ENCODE measurements at regions not wholly inside any gene's neighbourhood (a gene's known extent, or its start where the extent isn't known, plus 50 kb on each side); places are given as distances from the start of the nearest gene placed in this dataset.

DNA sequence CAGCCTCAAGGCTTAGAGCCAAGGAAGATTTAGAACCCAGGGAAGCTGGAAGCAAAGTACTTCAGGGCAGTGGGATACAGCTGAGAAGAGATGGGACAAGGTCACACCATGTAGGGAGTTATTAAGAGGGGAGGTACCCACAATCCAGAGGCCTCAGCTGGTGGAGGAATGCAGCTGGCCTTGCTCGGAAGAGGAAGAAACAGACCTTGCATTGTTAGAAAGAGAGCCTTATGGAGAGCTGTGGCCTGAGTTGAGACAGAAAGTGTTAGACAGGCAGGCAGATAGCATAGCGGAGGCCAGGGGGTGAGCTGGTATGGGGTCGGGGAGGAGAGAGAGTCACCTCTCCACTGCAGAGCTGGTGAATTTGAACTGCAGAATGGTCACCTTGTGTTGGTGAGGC is 173.1 kb downstream of the JCAD start:
- no peak for TF ChIP-seq POLR2A (IDR thresholded peaks at IDR 0.05)
- TF ChIP-seq, protein P1, sequence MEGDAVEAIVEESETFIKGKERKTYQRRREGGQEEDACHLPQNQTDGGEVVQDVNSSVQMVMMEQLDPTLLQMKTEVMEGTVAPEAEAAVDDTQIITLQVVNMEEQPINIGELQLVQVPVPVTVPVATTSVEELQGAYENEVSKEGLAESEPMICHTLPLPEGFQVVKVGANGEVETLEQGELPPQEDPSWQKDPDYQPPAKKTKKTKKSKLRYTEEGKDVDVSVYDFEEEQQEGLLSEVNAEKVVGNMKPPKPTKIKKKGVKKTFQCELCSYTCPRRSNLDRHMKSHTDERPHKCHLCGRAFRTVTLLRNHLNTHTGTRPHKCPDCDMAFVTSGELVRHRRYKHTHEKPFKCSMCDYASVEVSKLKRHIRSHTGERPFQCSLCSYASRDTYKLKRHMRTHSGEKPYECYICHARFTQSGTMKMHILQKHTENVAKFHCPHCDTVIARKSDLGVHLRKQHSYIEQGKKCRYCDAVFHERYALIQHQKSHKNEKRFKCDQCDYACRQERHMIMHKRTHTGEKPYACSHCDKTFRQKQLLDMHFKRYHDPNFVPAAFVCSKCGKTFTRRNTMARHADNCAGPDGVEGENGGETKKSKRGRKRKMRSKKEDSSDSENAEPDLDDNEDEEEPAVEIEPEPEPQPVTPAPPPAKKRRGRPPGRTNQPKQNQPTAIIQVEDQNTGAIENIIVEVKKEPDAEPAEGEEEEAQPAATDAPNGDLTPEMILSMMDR (IDR thresholded peaks at IDR 0.05), result no peak
